ENCODE measurements at regions not wholly inside any gene's neighbourhood (a gene's known extent, or its start where the extent isn't known, plus 50 kb on each side); places are given as distances from the start of the nearest gene placed in this dataset.

DNA sequence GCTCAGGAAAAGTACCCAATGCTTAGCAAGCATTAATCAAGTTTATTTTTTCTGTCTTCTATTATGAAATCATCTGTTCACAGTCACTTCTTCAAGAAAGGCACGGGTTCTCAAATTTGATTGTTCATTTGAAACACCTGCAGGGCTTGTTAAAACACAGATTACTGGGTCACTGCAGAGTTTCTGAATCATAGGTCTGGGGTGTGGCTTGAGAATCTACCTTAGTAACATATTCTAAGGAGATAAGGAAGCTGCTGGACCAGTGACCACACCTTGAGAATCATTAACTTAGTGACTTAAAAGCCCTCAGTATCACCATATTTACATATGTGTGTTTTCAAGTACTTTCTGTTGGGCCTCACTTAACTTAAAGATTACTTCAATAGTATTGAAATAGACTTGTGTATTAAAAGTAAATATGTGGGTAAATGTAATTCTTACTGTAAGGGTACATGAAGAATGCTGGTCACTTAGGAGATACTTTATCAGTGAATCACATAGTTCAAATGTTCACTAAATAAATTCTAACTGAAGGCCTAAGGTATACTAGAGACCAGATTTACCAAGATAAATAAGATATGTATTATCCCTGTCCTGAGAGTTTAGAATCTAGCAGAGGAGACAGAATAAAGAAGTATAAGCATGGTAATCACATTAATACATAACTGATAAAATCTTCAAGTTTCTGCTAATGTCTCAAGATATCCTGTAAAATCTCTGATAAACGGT lies 1342.1 kb upstream of the C9orf72 start:
- peak; percentile 27 for DNase-seq (ENCODE audit: low read depth)

DNA sequence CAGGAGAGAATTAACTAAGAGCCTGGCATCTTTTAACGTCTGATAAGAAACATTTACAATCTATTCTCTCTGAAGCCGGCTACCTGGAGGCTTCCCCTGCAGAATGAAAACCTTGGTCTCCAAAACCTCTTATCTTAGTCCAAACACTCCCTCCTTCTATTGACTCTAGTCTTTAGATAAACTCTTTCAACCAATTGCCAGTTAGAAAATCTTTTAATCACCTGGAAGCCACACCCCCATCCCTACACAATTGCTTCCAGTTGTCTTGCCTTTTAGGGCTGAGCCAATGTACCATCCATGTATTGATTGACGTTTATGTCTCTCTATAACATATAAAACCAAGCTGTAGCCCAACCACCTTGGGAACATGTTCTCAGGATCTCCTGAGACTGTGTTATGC lies 1343.1 kb upstream of the C9orf72 start:
- DNase-seq (ENCODE audit: low read depth) = no peak

DNA sequence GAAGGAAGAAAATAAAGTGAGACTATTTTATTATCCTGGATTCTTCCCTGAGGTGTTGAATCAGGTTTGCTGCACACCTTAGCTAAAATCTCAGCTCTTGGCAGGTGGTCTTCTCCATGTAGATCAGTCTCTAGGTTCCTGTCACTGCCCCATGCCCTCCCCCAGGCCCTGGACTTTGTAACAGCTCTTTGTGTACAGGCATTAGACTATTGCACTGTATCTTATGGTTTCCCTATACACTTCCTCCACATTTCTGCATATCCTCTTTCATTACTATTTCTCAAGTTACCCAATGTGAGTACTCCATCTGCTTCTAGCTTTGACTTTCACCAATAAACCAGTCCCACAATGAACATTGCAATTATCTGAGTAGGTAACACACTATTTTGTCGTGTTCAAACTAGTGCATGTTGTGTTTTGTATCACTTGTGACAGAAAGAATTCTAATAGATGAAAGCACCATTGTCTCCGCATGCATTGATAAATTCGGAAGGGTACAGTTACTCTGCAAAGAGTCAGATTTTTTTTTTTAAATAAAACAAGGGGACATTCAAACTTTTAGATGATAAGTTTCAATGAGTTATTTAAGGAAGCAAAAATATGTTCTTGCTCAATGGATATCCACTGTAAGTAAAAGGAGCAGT lies 1348.7 kb upstream of the C9orf72 start:
- DNase-seq (ENCODE audit: low read depth) = no peak

DNA sequence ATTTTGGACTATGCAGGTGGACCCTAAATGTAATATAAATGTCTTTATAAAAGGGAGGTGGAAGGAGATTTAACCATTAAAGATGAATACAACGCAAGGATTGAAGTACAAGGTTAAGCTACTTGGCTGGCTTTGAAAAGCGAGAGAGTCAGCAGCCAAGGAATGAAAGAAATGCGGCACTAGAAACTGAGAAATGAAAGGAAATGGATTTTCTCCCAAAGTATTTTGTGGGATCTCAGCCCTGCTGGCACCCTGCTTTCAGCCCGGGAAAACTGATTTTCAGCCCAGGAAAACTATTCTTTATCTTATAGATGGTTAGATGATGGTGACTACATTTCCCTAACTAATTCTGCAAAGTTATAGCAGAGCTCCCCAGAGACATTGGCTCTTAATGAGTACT lies 1349.6 kb upstream of the C9orf72 start:
- no peak for DNase-seq (ENCODE audit: low read depth)

DNA sequence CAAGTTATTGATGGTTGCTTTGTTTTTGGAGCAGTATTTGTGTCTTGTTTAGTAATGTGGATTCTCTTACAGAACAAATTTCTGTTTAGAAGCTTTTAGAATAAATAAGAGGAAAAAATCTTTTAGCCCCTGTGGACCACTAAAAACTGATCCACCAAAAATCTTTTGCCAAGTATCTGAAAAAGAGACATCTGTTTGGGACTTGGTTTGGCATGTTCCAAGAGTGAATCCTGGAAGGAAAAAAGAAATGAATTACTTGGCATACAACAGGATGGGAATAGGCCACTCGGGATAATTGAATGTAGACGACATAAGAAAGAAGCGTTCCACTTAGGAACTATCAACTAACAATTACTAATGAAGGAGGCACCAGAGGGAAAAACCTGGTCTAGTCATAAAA lies 1350.1 kb upstream of the C9orf72 start:
- DNase-seq (ENCODE audit: low read depth) = no peak

DNA sequence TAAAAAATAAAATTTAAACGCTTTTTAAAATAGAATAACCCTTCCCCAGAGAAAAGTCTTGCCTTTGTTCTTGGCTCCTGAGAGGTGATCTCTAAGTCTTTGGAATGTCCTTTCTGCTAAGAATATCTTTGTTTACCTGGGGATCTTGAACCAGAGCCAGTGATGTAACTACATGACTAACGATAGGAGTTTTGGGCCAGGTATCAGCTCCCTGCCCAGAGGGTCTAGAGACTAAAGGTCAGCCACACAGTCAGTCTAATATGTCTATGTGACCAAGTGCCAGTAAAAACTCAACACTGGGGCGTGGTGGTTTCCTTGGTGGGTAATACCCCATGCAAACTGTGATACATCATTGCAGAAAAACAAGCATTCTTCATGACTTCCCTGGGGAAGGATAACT lies 1351.9 kb upstream of the C9orf72 start:
- peak; percentile 65 for DNase-seq (ENCODE audit: low read depth)

DNA sequence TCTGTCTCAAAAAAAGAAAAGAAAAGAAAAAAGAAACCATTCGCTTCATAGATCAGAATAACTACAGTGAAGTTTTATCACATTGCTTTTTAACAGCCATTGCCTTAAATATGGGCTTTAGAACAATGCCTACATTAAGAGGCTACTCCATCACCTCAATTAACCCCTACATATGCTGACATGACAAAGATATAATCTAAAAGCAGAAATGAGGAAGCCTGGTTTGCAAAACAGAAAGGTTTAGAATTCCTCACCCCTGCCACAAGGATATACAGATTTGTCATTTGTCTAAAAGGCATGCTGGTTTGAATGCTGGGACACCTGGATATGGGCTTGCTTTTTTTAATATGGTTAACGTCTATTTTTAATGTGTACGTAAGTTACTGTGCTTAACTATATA lies 1353.0 kb upstream of the C9orf72 start:
- DNase-seq (ENCODE audit: low read depth) = no peak

DNA sequence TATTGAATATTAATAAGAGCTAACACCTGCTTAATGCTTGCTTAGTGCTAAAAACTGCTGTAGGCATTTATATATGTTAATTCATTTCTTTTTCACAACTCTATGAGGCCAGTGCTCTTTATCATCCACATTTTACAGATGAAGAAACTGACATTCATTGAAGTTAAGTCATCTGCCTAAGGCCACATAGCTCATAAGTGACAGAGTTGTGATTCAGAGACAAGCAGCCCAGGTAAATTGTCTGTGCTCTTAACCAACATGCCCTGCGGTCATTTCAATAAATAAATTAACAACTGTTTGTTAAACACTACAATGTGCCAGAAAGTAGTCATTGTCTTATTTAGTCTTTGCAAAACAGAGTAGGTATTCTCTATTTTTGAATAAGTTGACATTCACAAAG lies 1354.4 kb upstream of the C9orf72 start:
- peak; percentile 90 for DNase-seq (ENCODE audit: low read depth)

DNA sequence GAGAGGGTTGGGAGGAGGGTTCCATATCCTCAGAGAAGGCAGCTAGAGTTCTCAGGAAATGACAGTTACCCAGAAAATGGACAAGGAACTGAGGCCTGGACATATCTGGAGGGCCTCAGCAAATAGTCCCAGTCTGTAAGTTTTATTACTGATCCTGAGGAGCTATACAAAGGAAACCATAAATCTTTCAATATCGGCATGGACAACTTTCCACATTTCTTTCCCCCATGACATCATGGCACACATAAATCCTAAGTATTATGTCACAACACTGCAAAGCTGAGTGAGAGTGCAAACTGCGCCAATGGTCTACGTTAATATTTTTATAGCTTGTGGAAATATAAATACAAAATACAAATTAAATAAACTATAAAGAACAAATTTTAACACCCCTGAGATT lies 1356.2 kb upstream of the C9orf72 start:
- DNase-seq (ENCODE audit: low read depth) = peak; percentile 20

DNA sequence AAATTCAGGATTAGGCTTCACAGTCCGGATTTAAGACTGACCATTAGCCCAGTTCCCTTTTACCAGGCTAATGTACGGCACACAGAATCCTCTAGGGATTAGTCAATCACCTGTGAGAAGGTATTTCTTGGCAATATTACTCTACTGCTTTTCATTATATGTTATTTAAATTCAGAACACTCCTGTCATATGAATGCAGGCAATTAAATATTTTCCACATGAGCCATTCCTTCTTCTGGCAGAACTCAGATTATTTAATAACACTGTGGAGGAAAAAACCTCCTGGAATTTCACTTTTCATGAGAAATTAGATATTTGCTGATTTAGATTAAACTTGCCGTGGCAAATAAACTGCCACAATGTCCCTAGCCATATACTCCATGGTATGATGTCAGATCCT lies 1357.5 kb upstream of the C9orf72 start:
- no peak for DNase-seq (ENCODE audit: low read depth)

DNA sequence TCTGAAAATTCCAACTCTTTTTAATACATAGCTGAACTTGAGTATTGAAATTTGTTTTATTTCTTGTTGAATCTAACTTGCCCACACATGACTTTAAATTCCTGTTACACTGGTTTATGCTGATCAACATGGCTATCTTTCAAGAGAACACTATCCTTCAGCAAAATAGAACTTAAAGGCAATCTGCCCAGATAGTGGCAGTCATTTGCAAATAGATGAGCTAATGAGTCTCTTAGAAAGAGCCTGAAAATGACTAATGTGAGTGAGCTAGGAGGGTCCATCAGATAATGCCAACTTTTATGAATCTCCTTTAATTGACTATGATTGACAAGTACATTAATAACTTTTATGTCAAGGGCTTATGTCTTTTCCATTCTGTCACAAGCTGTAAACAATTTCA lies 1360.8 kb upstream of the C9orf72 start:
- no peak for DNase-seq (ENCODE audit: low read depth)

DNA sequence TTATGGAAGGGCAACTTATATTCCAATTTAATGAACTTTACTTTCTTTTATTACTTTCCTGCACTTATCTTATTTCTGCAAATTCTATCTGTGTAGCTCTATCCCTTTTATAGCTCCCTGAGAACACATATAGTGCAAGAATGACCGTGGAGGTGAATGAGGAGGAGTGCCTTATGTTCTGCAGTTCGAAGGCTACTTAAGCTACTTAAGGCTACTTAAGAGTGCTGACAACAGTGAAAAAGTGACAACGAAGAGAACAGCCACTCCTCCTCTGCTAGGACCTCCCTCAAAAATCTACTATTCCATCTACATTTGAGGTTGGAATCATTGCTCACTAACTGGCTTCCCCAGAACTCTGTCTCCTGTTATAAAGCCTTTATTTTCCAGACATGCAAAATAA lies 1365.7 kb upstream of the C9orf72 start:
- DNase-seq (ENCODE audit: low read depth) = no peak

DNA sequence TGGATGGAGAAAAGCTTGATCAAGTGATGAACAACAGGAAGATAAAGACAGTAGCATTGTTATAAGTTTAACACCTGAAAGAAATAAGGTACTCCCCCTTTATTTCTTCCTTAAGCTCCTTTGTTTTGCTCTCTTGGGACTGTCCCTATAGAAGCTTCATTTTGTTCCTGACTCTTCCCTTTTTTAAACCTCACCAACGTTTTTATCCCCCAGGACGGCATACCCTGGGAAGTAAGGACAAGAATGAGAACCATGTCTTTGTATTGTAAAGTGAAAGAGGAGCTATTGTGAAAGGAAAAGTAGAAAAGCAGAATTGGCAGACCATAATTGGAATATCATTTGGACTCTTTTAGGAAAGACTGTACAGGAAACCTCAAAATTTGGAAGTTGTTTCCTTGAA lies 1368.6 kb upstream of the C9orf72 start:
- DNase-seq (ENCODE audit: low read depth) = no peak

DNA sequence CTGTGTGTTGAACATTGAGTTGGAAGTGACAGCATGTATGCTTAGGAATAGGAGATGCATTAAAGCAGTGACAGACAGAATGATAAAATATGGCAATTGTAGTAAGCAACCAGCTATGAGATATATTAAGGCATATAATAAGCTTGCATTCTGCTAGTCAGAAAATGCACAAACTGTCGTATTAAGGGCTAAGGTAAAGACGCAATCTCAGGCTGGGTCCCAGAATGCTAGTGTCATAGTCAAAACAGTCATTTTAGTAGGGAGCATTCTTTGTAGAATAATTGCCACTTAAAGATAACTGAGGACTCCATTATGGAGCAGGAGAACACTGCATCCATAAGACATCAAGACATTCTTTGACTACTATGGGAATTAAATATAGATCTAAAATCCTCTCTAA lies 1369.7 kb upstream of the C9orf72 start:
- no peak for DNase-seq (ENCODE audit: low read depth)

DNA sequence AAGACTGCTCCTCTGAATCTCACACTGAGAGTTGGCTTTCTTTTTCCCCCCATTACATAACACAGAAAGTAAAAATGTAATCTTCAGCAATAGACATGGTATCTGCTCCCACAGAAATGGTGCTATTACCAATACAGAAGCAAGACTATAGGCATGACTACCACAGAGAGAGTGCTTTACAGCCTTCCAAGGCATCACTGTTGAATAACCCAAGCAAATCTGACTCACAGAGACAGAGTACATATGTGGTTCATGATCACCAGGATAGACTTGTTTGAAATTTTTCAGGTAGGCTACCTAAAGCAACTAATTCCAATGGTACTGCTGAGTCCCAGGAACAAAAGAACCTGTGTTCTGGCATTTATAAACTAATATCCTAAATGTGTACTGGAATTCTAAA lies 1373.4 kb upstream of the C9orf72 start:
- no peak for DNase-seq (ENCODE audit: low read depth)

DNA sequence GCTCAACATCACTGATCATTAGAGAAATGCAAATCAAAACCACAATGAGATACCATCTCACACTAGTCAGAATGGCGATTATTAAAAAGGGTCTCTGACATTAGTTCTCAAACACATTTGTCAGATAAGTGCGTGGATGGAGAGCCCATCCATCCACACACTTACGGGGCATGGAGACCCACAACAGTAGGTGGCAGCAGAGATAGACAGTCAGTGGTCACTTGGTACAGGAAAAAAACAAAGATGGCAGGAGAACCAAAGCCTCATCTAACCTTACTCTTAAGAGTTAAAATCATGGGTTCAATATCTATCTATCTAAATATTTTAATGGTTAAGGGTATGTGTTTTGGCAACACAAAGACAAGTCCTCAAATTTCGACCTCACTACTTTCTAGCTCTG lies 1378.7 kb upstream of the C9orf72 start:
- DNase-seq (ENCODE audit: low read depth) = peak; percentile 15

DNA sequence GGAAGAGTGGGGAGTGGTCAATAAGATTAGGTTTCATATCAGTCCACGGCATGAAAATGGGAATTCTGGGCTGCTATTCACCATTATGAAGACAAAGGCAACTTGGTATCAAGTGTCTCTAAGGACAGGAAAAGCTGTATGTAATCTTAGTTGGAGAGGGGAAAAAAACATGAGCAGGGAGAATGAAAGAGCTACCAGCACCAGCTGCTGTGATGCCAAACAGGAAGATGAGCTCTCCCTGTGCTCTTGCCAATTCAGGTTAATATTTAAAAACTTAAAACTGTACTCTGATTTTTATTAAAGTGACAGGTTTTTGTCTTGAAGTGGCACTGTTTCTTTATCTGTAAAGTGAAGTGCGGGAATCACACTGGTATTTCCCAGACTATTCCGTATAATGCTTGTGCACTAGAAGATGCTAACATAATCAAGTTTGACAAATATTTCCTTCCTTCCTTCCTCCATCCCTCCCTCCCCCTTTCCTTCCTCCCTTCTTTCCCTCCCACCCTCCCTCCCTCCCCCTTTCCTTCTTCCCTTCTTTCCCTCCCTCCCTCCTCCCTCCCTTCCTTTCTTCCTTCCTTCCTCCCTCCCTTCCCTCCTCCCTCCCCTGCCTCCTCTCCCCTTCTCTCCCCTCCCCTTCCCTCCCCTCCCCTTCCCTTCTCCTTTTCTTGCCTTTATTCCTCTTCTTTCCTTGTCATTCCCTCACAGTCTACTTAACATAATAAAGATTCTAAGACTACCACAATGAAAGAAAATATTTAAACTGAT lies 1383.0 kb upstream of the C9orf72 start:
- DNase-seq (ENCODE audit: low read depth) = no peak

DNA sequence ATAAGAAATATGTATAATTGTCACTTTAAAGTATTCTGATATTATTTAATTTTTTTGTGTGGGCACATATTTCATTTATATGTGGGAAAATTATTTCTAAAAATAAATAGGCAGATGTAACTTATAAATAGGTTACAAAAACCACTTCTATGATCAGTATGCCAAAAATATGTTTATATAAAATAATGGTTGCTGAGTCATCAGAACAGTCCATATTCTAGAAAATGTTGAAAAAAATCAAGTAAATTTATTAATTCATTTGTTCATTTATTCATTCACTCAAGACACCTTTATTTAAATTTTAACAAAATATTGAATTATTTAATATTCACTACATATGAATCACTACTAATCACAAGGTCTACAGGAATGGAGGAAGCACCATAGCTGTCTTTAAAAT lies 1387.3 kb upstream of the C9orf72 start:
- DNase-seq (ENCODE audit: low read depth) = no peak

DNA sequence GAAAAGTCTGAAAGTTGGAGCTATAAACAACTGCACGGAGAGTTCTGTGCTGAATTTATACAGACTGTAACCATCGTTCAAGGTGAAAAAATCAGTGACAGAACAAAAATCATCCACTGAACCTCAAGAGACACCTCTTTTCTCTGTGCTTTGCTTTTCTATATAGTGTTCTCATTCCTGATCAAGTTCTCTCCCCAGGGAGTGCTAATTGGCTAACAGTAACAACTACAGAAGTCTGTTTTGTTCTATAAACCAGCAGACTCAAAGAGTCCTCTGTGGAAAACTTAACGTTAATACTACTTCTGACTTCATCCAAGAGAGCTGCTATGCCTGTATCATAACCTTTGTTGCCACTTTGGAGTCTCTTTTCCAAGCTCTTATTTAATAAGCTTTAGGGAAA lies 1388.3 kb upstream of the C9orf72 start:
- no peak for DNase-seq (ENCODE audit: low read depth)

DNA sequence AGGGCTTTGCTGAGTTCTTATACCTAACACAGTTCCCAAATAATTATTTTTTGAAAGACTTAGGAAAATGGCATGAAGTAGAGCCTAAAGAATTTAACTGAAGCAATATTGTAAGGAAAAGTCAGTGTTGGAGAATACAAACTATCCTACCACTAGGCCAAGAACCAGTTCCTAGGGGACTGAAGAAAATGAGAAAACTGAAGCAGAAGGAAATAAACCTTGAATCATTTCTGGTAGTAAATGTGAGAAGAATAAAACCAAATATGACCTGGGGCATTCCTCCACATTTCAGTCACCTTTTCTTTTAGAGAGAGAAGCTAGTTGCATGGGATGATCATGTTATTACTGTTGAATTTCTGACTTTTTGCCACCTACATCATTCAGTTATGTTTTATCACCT lies 1393.9 kb upstream of the C9orf72 start:
- no peak for DNase-seq (ENCODE audit: low read depth)

DNA sequence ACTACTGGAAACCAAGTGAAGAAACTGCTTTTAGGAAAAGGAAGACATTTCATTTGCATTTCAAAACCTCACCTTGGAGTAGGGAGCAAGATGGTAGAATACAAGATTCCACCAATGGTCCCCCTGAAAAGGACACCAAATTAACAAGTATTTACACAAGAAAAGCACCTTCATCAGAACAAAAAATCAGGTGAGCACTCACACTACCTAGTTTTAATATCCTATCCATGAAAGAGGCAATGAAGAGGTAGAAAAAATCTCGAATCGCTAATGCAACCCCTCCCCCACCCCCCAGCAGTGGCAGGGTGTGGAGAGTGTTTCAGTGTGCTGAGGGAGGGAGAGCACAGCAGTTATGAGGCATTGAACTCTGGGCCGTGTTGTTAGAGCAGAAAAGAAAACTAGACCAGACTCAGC lies 1397.0 kb upstream of the C9orf72 start:
- DNase-seq (ENCODE audit: low read depth) = no peak

DNA sequence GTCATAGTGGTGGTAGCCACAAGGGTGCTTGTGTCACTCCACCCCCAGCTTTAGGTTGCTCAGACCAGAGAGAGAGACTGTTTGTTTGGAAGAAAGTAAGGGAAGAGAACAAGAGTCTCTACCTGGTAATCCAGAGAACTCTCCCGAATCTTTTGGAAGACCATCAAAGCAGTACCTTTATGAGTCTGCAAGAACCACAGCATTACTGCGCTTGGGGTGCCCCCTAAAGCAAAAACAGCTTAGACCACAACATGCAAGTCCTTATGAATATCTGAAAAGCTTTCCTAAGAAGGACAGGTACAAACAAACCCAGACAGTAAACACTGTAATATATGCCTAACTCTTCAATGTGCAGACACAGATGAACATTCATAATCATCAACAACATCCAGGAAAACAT lies 1398.6 kb upstream of the C9orf72 start:
- no peak for DNase-seq (ENCODE audit: low read depth)

DNA sequence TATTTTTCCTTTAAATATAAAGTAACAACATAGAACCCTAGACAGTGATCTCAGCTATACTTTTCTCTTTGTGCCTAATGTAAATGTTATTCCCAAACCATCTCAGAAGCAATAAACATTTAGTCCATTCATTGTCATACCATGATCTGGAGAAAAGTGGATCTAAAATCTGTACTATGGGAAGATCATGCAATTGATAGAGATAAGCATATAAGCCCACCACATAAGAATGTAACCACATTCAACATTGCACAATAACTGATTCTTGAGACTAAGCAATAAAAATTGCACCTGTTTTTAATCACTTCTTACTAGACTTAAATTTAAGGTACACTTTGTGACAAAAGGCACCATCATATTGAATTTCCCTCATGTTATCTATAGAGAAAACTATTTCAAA lies 1403.0 kb upstream of the C9orf72 start:
- DNase-seq (ENCODE audit: low read depth) = no peak
